HCT116 (cell line): ENCODE measurements at regions not wholly inside any gene's neighbourhood (a gene's known extent, or its start where the extent isn't known, plus 50 kb on each side); places are given as distances from the start of the nearest gene placed in this dataset.

Experiments
- ATAC-seq: fragments of 200-7000 bp; cut with Tn5 transposase; 2 replicates; pipeline ENCODE4 v1.9.1; 2020; ENCODE audit warnings: mild to moderate bottlenecking, moderate library complexity
- BruUV-seq: library from RNA; stranded (reverse); fragments of 400-500 nt; replicated peaks from 2 replicates; lab custom pipeline; 2021; lab: Mats Ljungman, UMichigan
- CTCF ChIA-PET: fragments of 300-600 bp; sonication (Branson Sonifier 250); formaldehyde crosslinking; loops from one replicate; lab custom pipeline; 2021; ENCODE audit warnings: antibody characterized with exemption; lab: Charles Lee
- POLR2A ChIA-PET: fragments of 300-600, 350-600 bp; sonication (Branson Sonifier 250); formaldehyde crosslinking; loops from one replicate; lab custom pipeline; 2021; ENCODE audit warnings: antibody characterized with exemption; lab: Charles Lee
- RAD21 ChIA-PET, 2 experiments: fragments of 300-600 bp; sonication (Branson Sonifier 250); formaldehyde crosslinking; loops; one replicate each; lab custom pipeline; 2023; ENCODE audit warnings: low total read pairs in 2 of 2; ENCODE audit not compliant: uncharacterized antibody in 2 of 2, unreplicated experiment in 2 of 2, low non-redundant PET in 1 of 2; lab: Charles Lee
- DNase-seq: peaks from one replicate; pipeline ENCODE4 v3.0.0-alpha.2; 2010; ENCODE audit warnings: low read depth, low spot score
- H2AFZ ChIP-seq: fragments of 200-600 bp; shearing (Covaris generic), sonication (generic); 2 replicates; pipeline ENCODE4 v1.6.1; 2017; ENCODE audit warnings: low read depth, mixed run types, mixed read lengths, antibody characterized with exemption, low read length; ENCODE audit not compliant: poor library complexity, severe bottlenecking
- H3K27ac ChIP-seq: 2 replicates; pipeline ENCODE4 v1.5.1; 2012; ENCODE audit warnings: low read depth, low read length
- H3K27me3 ChIP-seq: fragments of 200-600 bp; sonication (generic); 2 replicates; pipeline ENCODE4 v1.6.1; 2016; ENCODE audit warnings: mixed run types, low read length, mixed read lengths; ENCODE audit not compliant: insufficient read depth
- H3K36me3 ChIP-seq, 2 experiments: fragments of 200-500 bp in 1 of 2; fragments of 200-600 bp in 1 of 2; sonication (Bioruptor generic) in 1 of 2; sonication (generic) in 1 of 2; 2 replicates each; pipeline versions ENCODE4 v1.5.1 to v1.6.1; 2014 to 2016; ENCODE audit warnings: low read length in 2 of 2, inconsistent platforms in 1 of 2, mixed read lengths in 1 of 2, mixed run types in 1 of 2; ENCODE audit not compliant: insufficient read depth in 2 of 2, control insufficient read depth in 1 of 2
- H3K4me1 ChIP-seq, 2 experiments: fragments of 200-600 bp in 1 of 2; sonication (generic) in 1 of 2; 2 replicates each; pipeline versions ENCODE4 v1.5.1 to v1.6.1; 2012 to 2017; ENCODE audit warnings: low read length in 2 of 2, inconsistent platforms in 1 of 2, mild to moderate bottlenecking in 1 of 2, mixed read lengths in 1 of 2, mixed run types in 1 of 2, moderate library complexity in 1 of 2; ENCODE audit not compliant: insufficient read depth in 2 of 2, control insufficient read depth in 1 of 2
- H3K4me2 ChIP-seq: fragments of 200-600 bp; sonication (generic); 2 replicates; pipeline ENCODE4 v1.6.1; 2017; ENCODE audit warnings: mixed run types, low read length, mixed read lengths
- H3K4me3 ChIP-seq, 2 experiments: fragments of 200-600 bp in 1 of 2; sonication (generic) in 1 of 2; replicated peaks in 1 of 2; 2 replicates each; pipeline ENCODE4 v1.5.1; 2011 to 2016; ENCODE audit warnings: low read length in 2 of 2, control low read depth in 1 of 2, low read depth in 1 of 2, mild to moderate bottlenecking in 1 of 2, mixed read lengths in 1 of 2, mixed run types in 1 of 2
- H3K79me2 ChIP-seq: fragments of 200-600 bp; sonication (generic); 2 replicates; pipeline ENCODE4 v1.6.1; 2017; ENCODE audit warnings: mild to moderate bottlenecking, mixed run types, low read length, moderate library complexity, mixed read lengths; ENCODE audit not compliant: insufficient read depth
- H3K9ac ChIP-seq: fragments of 200-600 bp; sonication (generic); 2 replicates; pipeline ENCODE4 v1.6.1; 2016; ENCODE audit warnings: low read length, mixed read lengths
- H3K9me2 ChIP-seq: fragments of 200-600 bp; sonication (generic), shearing (Covaris generic); 2 replicates; pipeline ENCODE4 v1.6.1; 2017; ENCODE audit warnings: mixed run types, mild to moderate bottlenecking, moderate library complexity; ENCODE audit not compliant: insufficient read depth
- H3K9me3 ChIP-seq, 2 experiments: fragments of 200-500 bp in 1 of 2; fragments of 200-600 bp in 1 of 2; sonication (Bioruptor generic) in 1 of 2; sonication (generic) in 1 of 2; 2 replicates each; pipeline ENCODE4 v1.6.1; 2014 to 2017; ENCODE audit warnings: low read length in 2 of 2, mixed read lengths in 2 of 2, inconsistent platforms in 1 of 2, low read depth in 1 of 2, mild to moderate bottlenecking in 1 of 2, mixed run types in 1 of 2, moderate library complexity in 1 of 2; ENCODE audit not compliant: control insufficient read depth in 1 of 2, insufficient read depth in 1 of 2
- H4K20me1 ChIP-seq: fragments of 200-600 bp; sonication (generic), shearing (Covaris generic); 2 replicates; pipeline ENCODE4 v1.6.1; 2017; ENCODE audit warnings: mixed run types, mild to moderate bottlenecking, moderate library complexity; ENCODE audit not compliant: insufficient read depth
- ATF3 ChIP-seq: IDR thresholded peaks from 2 replicates; pipeline ENCODE4 v1.6.1; 2012
- CBX3 ChIP-seq: IDR thresholded peaks from 2 replicates; pipeline ENCODE4 v1.6.1; 2012; ENCODE audit warnings: low read depth
- CTCF ChIP-seq, 3 experiments: fragments of 200-600 bp in 1 of 3; sonication (generic) in 1 of 3; IDR thresholded peaks in 2 of 3; conservative IDR thresholded peaks in 1 of 3; 2 replicates each; pipeline ENCODE4 v1.5.1; 2012 to 2017; ENCODE audit warnings: low read depth in 2 of 3, low read length in 2 of 3, antibody characterized with exemption in 1 of 3, borderline replicate concordance in 1 of 3, control low read depth in 1 of 3, mild to moderate bottlenecking in 1 of 3, mixed read lengths in 1 of 3, mixed run types in 1 of 3, moderate library complexity in 1 of 3; ENCODE audit not compliant: insufficient read depth in 1 of 3
- EGR1 ChIP-seq: IDR thresholded peaks from 2 replicates; pipeline ENCODE4 v1.6.1; 2012; ENCODE audit warnings: low read depth
- FOSL1 ChIP-seq: IDR thresholded peaks from 2 replicates; pipeline ENCODE4 v1.6.1; 2012; ENCODE audit warnings: low read depth
- JUND ChIP-seq: IDR thresholded peaks from 2 replicates; pipeline ENCODE4 v1.6.1; 2012
- POLR2A ChIP-seq: IDR thresholded peaks from 2 replicates; pipeline ENCODE4 v1.7.0; 2011; ENCODE audit warnings: borderline replicate concordance; ENCODE audit not compliant: insufficient read depth, insufficient read length; ENCODE audit errors: extremely low read depth
- POLR2AphosphoS5 ChIP-seq: IDR thresholded peaks from 2 replicates; pipeline ENCODE4 v1.6.1; 2011; ENCODE audit warnings: mild to moderate bottlenecking, low read depth, low read length, moderate library complexity
- RAD21 ChIP-seq: IDR thresholded peaks from 2 replicates; pipeline ENCODE4 v1.6.1; 2012; ENCODE audit warnings: low read depth, mild to moderate bottlenecking
- TCF7L2 ChIP-seq: IDR thresholded peaks from 2 replicates; pipeline ENCODE4 v1.7.0; 2011; ENCODE audit warnings: borderline replicate concordance, inconsistent platforms; ENCODE audit not compliant: insufficient read depth, insufficient read length; ENCODE audit errors: extremely low read depth
- ZBTB33 ChIP-seq: IDR thresholded peaks from 2 replicates; pipeline ENCODE4 v1.6.1; 2011; ENCODE audit warnings: mild to moderate bottlenecking, low read length, moderate library complexity; ENCODE audit not compliant: insufficient replicate concordance; ENCODE audit errors: extremely low read depth
- ZFX ChIP-seq: fragments of 450-650 bp; IDR thresholded peaks from 2 replicates; pipeline ENCODE4 v1.6.1; 2017
- ZNF274 ChIP-seq: fragments of 200-500 bp; sonication (Bioruptor generic); IDR thresholded peaks from 2 replicates; pipeline ENCODE4 v1.6.1; 2014; ENCODE audit warnings: mild to moderate bottlenecking, low read depth, low read length, inconsistent platforms
- intact Hi-C: fragments of 100-400 bp; cut with micrococcal nuclease; formaldehyde crosslinking; loops from 2 replicates; pipeline ENCODE4 v1.10.0; 2022

GRCh38 chr4:24024605-24025004 lies 134.8 kb upstream of the PPARGC1A start:
- BruUV-seq = no TSS peak
- no peak for ATAC-seq
- H3K27ac ChIP-seq = no peak overlapping the region
- H3K79me2 ChIP-seq = no peaks in the 10 kb centered on the region
- H3K4me1 ChIP-seq = no peaks in the 10 kb centered on the region
- peaks cover 3 to 11% of the 10 kb centered on the region in 2 experiments; a peak in 2 of 4 replicates for H3K9me3 ChIP-seq
- no peak overlapping the region for H3K9ac ChIP-seq
- H3K36me3 ChIP-seq = no peaks in the 10 kb centered on the region
- RAD21 ChIA-PET = no interaction called here
- CTCF ChIA-PET = no interaction called here
- POLR2A ChIA-PET = no interaction called here
- H3K4me2 ChIP-seq = no peak overlapping the region
- H3K4me3 ChIP-seq = no peak overlapping the region
- H3K9me2 ChIP-seq = no peaks in the 10 kb centered on the region
- no peak for DNase-seq
- no peak for TF ChIP-seq CBX3
- no peak for TF ChIP-seq ZFX
- TF ChIP-seq RAD21 = no peak
- TF ChIP-seq, all 23 proteins: peak for 0
- intact Hi-C loops = no loop called here
- Histone ChIP-seq H3K27me3 (no peaks in the 10 kb centered on the region), H2AFZ (no peak overlapping the region), H4K20me1 (no peaks in the 10 kb centered on the region)

GRCh38 chr4:24024157-24024556 lies 134.3 kb upstream of the PPARGC1A start:
- ChIA-PET POLR2A (no interaction called here), CTCF (no interaction called here), RAD21 (no interaction called here)
- DNase-seq (no peak), ATAC-seq (no peak)
- Histone ChIP-seq H3K4me1 (no peaks in the 10 kb centered on the region), H3K9me3 (peaks cover 3 to 11% of the 10 kb centered on the region in 2 experiments; a peak in 2 of 4 replicates), H3K27me3 (no peaks in the 10 kb centered on the region), H3K4me3 (no peak overlapping the region), H3K36me3 (no peaks in the 10 kb centered on the region), H3K9me2 (no peaks in the 10 kb centered on the region), H2AFZ (no peak overlapping the region), H3K4me2 (no peak overlapping the region), H4K20me1 (no peaks in the 10 kb centered on the region), H3K79me2 (no peaks in the 10 kb centered on the region), H3K9ac (no peak overlapping the region), H3K27ac (no peak overlapping the region)
- intact Hi-C loops = no loop called here
- no peak for TF ChIP-seq EGR1
- no peak for TF ChIP-seq CTCF (IDR thresholded peaks at IDR 0.05 in 2 of 3, conservative IDR thresholded peaks at IDR 0.05 in 1 of 3; ENCODE audit: borderline replicate concordance in 1 of 3, insufficient read depth in 1 of 3, low read depth in 2 of 3, low read length in 2 of 3)
- no peak for TF ChIP-seq FOSL1
- no peak for TF ChIP-seq TCF7L2
- no peak for TF ChIP-seq ZNF274
- no peak for TF ChIP-seq ATF3
- TF ChIP-seq POLR2A = no peak
- no peak for TF ChIP-seq POLR2AphosphoS5
- no peak for TF ChIP-seq ZBTB33
- no peak for TF ChIP-seq JUND
- BruUV-seq = no TSS peak
